ENCODE measurements at regions not wholly inside any gene's neighbourhood (a gene's known extent, or its start where the extent isn't known, plus 50 kb on each side); places are given as distances from the start of the nearest gene placed in this dataset.

- H3K9me3 ChIP-seq: no peaks in the 10 kb centered on the region
- no peak for DNase-seq
- CTCF ChIA-PET: no interaction called here
- no TSS peak for BruUV-seq (replicated peaks)
- POLR2A ChIA-PET: no interaction called here
- no peaks in the 10 kb centered on the region for H3K27me3 ChIP-seq (replicated peaks; ENCODE audit: control insufficient read depth, insufficient read depth, low read length)
- no peak overlapping the region for H3K4me3 Mint-ChIP-seq (ENCODE audit: unreplicated experiment)
- no peaks in the 10 kb centered on the region for H3K4me1 Mint-ChIP-seq (ENCODE audit: low read depth, unreplicated experiment)
- no peaks in the 10 kb centered on the region for H3K36me3 ChIP-seq (ENCODE audit: control insufficient read depth, insufficient read depth, low read length)
- H3K4me3 ChIP-seq (ENCODE audit: low read depth, low read length): no peak overlapping the region
- no peaks in the 10 kb centered on the region for H3K4me1 ChIP-seq
- no peaks in the 10 kb centered on the region for H3K27me3 Mint-ChIP-seq (ENCODE audit: insufficient read depth, unreplicated experiment)
- H3K36me3 Mint-ChIP-seq (ENCODE audit: insufficient read depth, unreplicated experiment): no peaks in the 10 kb centered on the region
- no peak overlapping the region for H3K27ac Mint-ChIP-seq (ENCODE audit: unreplicated experiment)
- H3K9me3 Mint-ChIP-seq (ENCODE audit: unreplicated experiment): no peaks in the 10 kb centered on the region
- TF ChIP-seq, protein P1, sequence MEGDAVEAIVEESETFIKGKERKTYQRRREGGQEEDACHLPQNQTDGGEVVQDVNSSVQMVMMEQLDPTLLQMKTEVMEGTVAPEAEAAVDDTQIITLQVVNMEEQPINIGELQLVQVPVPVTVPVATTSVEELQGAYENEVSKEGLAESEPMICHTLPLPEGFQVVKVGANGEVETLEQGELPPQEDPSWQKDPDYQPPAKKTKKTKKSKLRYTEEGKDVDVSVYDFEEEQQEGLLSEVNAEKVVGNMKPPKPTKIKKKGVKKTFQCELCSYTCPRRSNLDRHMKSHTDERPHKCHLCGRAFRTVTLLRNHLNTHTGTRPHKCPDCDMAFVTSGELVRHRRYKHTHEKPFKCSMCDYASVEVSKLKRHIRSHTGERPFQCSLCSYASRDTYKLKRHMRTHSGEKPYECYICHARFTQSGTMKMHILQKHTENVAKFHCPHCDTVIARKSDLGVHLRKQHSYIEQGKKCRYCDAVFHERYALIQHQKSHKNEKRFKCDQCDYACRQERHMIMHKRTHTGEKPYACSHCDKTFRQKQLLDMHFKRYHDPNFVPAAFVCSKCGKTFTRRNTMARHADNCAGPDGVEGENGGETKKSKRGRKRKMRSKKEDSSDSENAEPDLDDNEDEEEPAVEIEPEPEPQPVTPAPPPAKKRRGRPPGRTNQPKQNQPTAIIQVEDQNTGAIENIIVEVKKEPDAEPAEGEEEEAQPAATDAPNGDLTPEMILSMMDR (IDR thresholded peaks at IDR 0.05; ENCODE audit: insufficient read depth in 1 of 2, low read depth in 1 of 2, low read length in 1 of 2, severe bottlenecking in 1 of 2, unreplicated experiment in 1 of 2): no peak
- intact Hi-C loops (cut with micrococcal nuclease; ENCODE audit: unreplicated experiment): no loop called here
Measured at GRCh38 chr12:91913124-91913523, 232.5 kb downstream of the BTG1 start.

GRCh38 chr12:91912178-91912577 is 233.5 kb downstream of the BTG1 start:
- Histone ChIP-seq H3K4me3 (ENCODE audit: low read depth, low read length) (no peak overlapping the region), H3K36me3 (ENCODE audit: control insufficient read depth, insufficient read depth, low read length) (no peaks in the 10 kb centered on the region), H3K4me1 (no peaks in the 10 kb centered on the region), H3K9me3 (no peaks in the 10 kb centered on the region), H3K27me3 (replicated peaks; ENCODE audit: control insufficient read depth, insufficient read depth, low read length) (no peaks in the 10 kb centered on the region)
- no TSS peak for BruUV-seq (replicated peaks)
- DNase-seq: no peak
- Mint-ChIP-seq H3K9me3 (ENCODE audit: unreplicated experiment) (no peaks in the 10 kb centered on the region), H3K27ac (ENCODE audit: unreplicated experiment) (no peak overlapping the region), H3K4me3 (ENCODE audit: unreplicated experiment) (no peak overlapping the region), H3K4me1 (ENCODE audit: low read depth, unreplicated experiment) (no peaks in the 10 kb centered on the region), H3K36me3 (ENCODE audit: insufficient read depth, unreplicated experiment) (no peaks in the 10 kb centered on the region), H3K27me3 (ENCODE audit: insufficient read depth, unreplicated experiment) (no peaks in the 10 kb centered on the region)
- TF ChIP-seq, protein P1 (IDR thresholded peaks at IDR 0.05; ENCODE audit: insufficient read depth in 1 of 2, low read depth in 1 of 2, low read length in 1 of 2, severe bottlenecking in 1 of 2, unreplicated experiment in 1 of 2): no peak
- intact Hi-C loops (cut with micrococcal nuclease; ENCODE audit: unreplicated experiment): no loop called here
- ChIA-PET CTCF (no interaction called here), POLR2A (no interaction called here)

- DNase-seq: no peak
- Mint-ChIP-seq H3K4me3 (ENCODE audit: unreplicated experiment) (no peak overlapping the region), H3K27ac (ENCODE audit: unreplicated experiment) (no peak overlapping the region), H3K36me3 (ENCODE audit: insufficient read depth, unreplicated experiment) (no peaks in the 10 kb centered on the region), H3K27me3 (ENCODE audit: insufficient read depth, unreplicated experiment) (no peaks in the 10 kb centered on the region), H3K4me1 (ENCODE audit: low read depth, unreplicated experiment) (no peaks in the 10 kb centered on the region), H3K9me3 (ENCODE audit: unreplicated experiment) (no peaks in the 10 kb centered on the region)
- Histone ChIP-seq H3K4me3 (ENCODE audit: low read depth, low read length) (no peak overlapping the region), H3K36me3 (ENCODE audit: control insufficient read depth, insufficient read depth, low read length) (no peaks in the 10 kb centered on the region), H3K9me3 (no peaks in the 10 kb centered on the region), H3K27me3 (replicated peaks; ENCODE audit: control insufficient read depth, insufficient read depth, low read length) (no peaks in the 10 kb centered on the region), H3K4me1 (no peaks in the 10 kb centered on the region)
- TF ChIP-seq, protein P1 (IDR thresholded peaks at IDR 0.05; ENCODE audit: insufficient read depth in 1 of 2, low read depth in 1 of 2, low read length in 1 of 2, severe bottlenecking in 1 of 2, unreplicated experiment in 1 of 2): no peak
- no TSS peak for BruUV-seq (replicated peaks)
- ChIA-PET CTCF (no interaction called here), POLR2A (no interaction called here)
- intact Hi-C loops (cut with micrococcal nuclease; ENCODE audit: unreplicated experiment): no loop called here
Measured at GRCh38 chr12:91910871-91911388, 234.7 kb downstream of the BTG1 start.
